ENCODE measurements at regions not wholly inside any gene's neighbourhood (a gene's known extent, or its start where the extent isn't known, plus 50 kb on each side); places are given as distances from the start of the nearest gene placed in this dataset.

GRCh38 chr14:101004954-101005353 lies 101.4 kb upstream of the RTL1 start:
- TF ChIP-seq EZH2phosphoT487 (IDR thresholded peaks at IDR 0.05; ENCODE audit: low read depth), result no peak
- TF ChIP-seq CTCF (IDR thresholded peaks at IDR 0.05; ENCODE audit: low read depth, low read length), result no peak
- H3K9ac ChIP-seq (ENCODE audit: low read length), result no peak overlapping the region
- H3K4me1 ChIP-seq (ENCODE audit: low read length), result peaks cover 13% of the 10 kb centered on the region
- no peaks in the 10 kb centered on the region for H3K79me2 ChIP-seq (ENCODE audit: low read length)
- H2AFZ ChIP-seq (ENCODE audit: low read depth, low read length), result no peak overlapping the region
- no peak overlapping the region for H3K27ac ChIP-seq (ENCODE audit: low read length)
- H3K9me3 ChIP-seq (ENCODE audit: insufficient read depth, low read length), result no peaks in the 10 kb centered on the region
- H3K36me3 ChIP-seq (replicated peaks; ENCODE audit: low read depth, low read length), result no peaks in the 10 kb centered on the region
- H3K4me2 ChIP-seq (ENCODE audit: low read length), result no peak overlapping the region
- no peaks in the 10 kb centered on the region for H3K27me3 ChIP-seq (ENCODE audit: low read depth, low read length)
- H4K20me1 ChIP-seq (ENCODE audit: insufficient read depth, low read length), result no peaks in the 10 kb centered on the region
- H3K4me3 ChIP-seq (ENCODE audit: low read length), result no peak overlapping the region

DNA sequence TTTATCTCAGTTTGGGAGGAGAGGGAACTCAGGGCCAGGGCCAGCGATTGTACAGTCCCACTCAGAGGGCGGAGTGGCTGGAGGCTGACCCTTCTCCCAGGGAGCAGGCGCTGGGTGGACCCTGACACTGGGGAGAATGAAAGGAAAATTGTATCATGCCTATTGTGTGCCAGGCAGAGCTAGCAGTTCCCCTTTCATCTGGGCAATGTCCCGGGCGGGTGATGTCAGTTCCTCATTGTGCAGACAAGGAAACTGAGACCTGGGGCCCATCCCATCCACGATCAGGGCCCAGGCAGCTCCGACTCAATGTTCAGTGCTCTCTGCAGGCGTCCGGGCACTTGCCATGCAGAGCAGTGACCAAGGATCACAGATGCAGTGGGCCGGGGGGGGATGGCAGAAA lies 101.9 kb upstream of the RTL1 start:
- Histone ChIP-seq H3K4me3 (ENCODE audit: low read length) (no peak overlapping the region), H2AFZ (ENCODE audit: low read depth, low read length) (no peak overlapping the region), H3K4me2 (ENCODE audit: low read length) (peak overlapping the region; percentile 15; the same call in 1 of the 2 replicates), H4K20me1 (ENCODE audit: insufficient read depth, low read length) (no peaks in the 10 kb centered on the region), H3K36me3 (replicated peaks; ENCODE audit: low read depth, low read length) (no peaks in the 10 kb centered on the region), H3K27me3 (ENCODE audit: low read depth, low read length) (no peaks in the 10 kb centered on the region), H3K27ac (ENCODE audit: low read length) (no peak overlapping the region), H3K9me3 (ENCODE audit: insufficient read depth, low read length) (no peaks in the 10 kb centered on the region), H3K79me2 (ENCODE audit: low read length) (no peaks in the 10 kb centered on the region), H3K9ac (ENCODE audit: low read length) (no peak overlapping the region), H3K4me1 (ENCODE audit: low read length) (peaks cover 13% of the 10 kb centered on the region)
- TF ChIP-seq CTCF (IDR thresholded peaks at IDR 0.05; ENCODE audit: low read depth, low read length) (no peak), EZH2phosphoT487 (IDR thresholded peaks at IDR 0.05; ENCODE audit: low read depth) (no peak)

GRCh38 chr14:101006008-101006407 lies 102.5 kb upstream of the RTL1 start:
- no peak overlapping the region for H3K27ac ChIP-seq (ENCODE audit: low read length)
- H3K4me1 ChIP-seq (ENCODE audit: low read length), result peaks cover 13% of the 10 kb centered on the region
- H3K9me3 ChIP-seq (ENCODE audit: insufficient read depth, low read length), result no peaks in the 10 kb centered on the region
- peaks cover 1% of the 10 kb centered on the region; the same call in 1 of the 2 replicates for H3K27me3 ChIP-seq (ENCODE audit: low read depth, low read length)
- H3K4me3 ChIP-seq (ENCODE audit: low read length), result no peak overlapping the region
- no peak overlapping the region for H2AFZ ChIP-seq (ENCODE audit: low read depth, low read length)
- no peaks in the 10 kb centered on the region for H4K20me1 ChIP-seq (ENCODE audit: insufficient read depth, low read length)
- H3K4me2 ChIP-seq (ENCODE audit: low read length), result peak overlapping the region; percentile 15; the same call in 1 of the 2 replicates
- H3K9ac ChIP-seq (ENCODE audit: low read length), result no peak overlapping the region
- no peaks in the 10 kb centered on the region for H3K36me3 ChIP-seq (replicated peaks; ENCODE audit: low read depth, low read length)
- TF ChIP-seq CTCF (IDR thresholded peaks at IDR 0.05; ENCODE audit: low read depth, low read length) (no peak), EZH2phosphoT487 (IDR thresholded peaks at IDR 0.05; ENCODE audit: low read depth) (no peak)
- no peaks in the 10 kb centered on the region for H3K79me2 ChIP-seq (ENCODE audit: low read length)

- Histone ChIP-seq H3K4me2 (ENCODE audit: low read length) (no peak overlapping the region), H3K27me3 (ENCODE audit: low read depth, low read length) (peaks cover 3% of the 10 kb centered on the region; the same call in 1 of the 2 replicates)
Observed at GRCh38 chr14:101007004-101007614, 103.6 kb upstream of the RTL1 start.

More at GRCh38 chr14:101007004-101007614, 103.6 kb upstream of the RTL1 start:
- TF ChIP-seq CTCF (IDR thresholded peaks at IDR 0.05; ENCODE audit: low read depth, low read length) (no peak), EZH2phosphoT487 (IDR thresholded peaks at IDR 0.05; ENCODE audit: low read depth) (no peak)
- H3K9me3 ChIP-seq (ENCODE audit: insufficient read depth, low read length), result no peaks in the 10 kb centered on the region
- H3K4me1 ChIP-seq (ENCODE audit: low read length), result peaks cover 13% of the 10 kb centered on the region
- no peak overlapping the region for H2AFZ ChIP-seq (ENCODE audit: low read depth, low read length)
- H3K9ac ChIP-seq (ENCODE audit: low read length), result no peak overlapping the region
- H3K4me3 ChIP-seq (ENCODE audit: low read length), result no peak overlapping the region
- H4K20me1 ChIP-seq (ENCODE audit: insufficient read depth, low read length), result no peaks in the 10 kb centered on the region
- H3K36me3 ChIP-seq (replicated peaks; ENCODE audit: low read depth, low read length), result no peaks in the 10 kb centered on the region
- H3K27ac ChIP-seq (ENCODE audit: low read length), result no peak overlapping the region
- no peaks in the 10 kb centered on the region for H3K79me2 ChIP-seq (ENCODE audit: low read length)

Measured in OCI-LY3 (cell line).